HG02759 (cell line): ENCODE measurements at regions not wholly inside any gene's neighbourhood (a gene's known extent, or its start where the extent isn't known, plus 50 kb on each side); places are given as distances from the start of the nearest gene placed in this dataset.

ENCODE experiments used
- ATAC-seq: cut with Tn5 transposase; IDR thresholded peaks from one replicate; pipeline ENCODE4 v1.9.1; 2021; ENCODE audit warnings: mild to moderate bottlenecking, moderate library complexity; ENCODE audit not compliant: unreplicated experiment

- ATAC-seq: no peak
Measured at GRCh38 chr22:48711031-48711431, 1116.6 kb downstream of the BRD1 start.

DNA sequence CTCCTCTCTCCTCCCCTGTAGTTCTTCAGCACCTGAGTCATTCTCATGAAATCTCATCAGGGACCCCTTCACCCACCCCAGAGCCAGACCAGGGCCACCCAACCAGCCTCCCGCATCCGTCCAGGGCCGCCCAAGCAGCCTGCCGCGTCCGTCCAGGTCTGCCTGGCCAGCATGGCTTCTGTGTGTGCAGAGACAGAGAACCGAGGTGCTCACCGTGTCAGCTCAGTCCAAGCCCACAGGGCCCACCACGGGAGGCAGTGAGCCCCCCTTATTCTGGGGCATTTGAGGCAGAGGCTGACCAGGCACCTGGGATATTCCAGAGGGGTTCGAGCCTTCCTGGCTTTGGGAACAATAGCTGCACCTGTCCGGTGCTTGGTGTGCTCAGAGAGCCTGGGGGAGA, 1117.3 kb downstream of the BRD1 start:
- no peak for ATAC-seq

DNA sequence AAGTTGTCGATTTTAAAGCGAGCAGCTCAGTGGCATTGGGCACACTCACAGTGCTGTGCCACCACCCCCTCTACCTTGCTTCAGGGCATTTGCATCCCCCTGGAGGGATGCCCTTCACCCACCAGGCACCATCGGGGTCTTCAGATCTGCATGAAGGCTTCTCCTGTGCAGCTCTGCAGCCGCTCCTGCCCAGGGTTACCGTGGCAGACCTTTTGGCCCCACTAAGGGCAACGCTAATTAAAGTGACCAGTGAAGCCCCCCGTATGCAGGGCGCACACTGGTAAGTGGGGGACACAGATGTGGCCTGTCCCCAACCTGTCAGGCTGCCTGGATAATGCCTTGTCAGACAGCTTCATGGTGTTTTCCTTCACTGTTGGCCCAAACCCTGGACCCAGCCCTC, 1117.7 kb downstream of the BRD1 start:
- ATAC-seq: no peak

- ATAC-seq: no peak
Measured at GRCh38 chr22:48709453-48709852, 1118.2 kb downstream of the BRD1 start.

DNA sequence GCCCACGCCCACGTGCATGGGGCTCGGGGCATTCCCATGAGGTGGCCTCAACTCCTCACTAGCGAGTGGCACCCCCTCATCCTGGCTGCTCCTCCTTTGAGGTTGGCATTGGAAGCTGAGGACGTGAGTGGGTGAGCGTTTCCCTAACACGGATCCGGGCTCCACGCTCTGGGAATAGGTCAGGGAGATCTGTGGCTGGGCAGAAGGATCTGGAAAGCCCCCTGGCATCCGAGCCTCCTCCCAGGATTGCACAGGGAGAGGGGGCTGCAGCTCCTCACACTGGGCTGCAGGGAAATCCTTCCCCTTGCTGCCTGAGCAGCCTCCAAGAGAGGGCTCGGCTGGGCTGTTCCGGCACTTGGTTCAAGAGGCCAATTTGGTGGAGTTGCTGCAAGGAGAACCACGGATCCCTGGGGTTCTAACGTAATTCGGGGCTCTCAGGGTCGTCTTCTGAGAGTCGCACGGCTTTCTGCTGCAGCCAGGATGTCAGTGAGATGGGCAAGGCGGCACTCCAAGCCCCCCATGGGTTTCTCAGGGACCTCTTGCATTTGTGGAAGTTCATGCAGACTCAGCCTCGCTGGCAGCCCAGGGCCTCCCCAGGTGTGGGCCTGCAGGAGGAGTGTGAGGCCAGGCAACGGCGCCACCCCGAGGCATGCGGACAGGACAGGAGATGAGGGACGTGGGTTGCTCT, 1119.0 kb downstream of the BRD1 start:
- ATAC-seq: no peak

GRCh38 chr22:48707763-48708557, 1119.7 kb downstream of the BRD1 start:
- no peak for ATAC-seq

DNA sequence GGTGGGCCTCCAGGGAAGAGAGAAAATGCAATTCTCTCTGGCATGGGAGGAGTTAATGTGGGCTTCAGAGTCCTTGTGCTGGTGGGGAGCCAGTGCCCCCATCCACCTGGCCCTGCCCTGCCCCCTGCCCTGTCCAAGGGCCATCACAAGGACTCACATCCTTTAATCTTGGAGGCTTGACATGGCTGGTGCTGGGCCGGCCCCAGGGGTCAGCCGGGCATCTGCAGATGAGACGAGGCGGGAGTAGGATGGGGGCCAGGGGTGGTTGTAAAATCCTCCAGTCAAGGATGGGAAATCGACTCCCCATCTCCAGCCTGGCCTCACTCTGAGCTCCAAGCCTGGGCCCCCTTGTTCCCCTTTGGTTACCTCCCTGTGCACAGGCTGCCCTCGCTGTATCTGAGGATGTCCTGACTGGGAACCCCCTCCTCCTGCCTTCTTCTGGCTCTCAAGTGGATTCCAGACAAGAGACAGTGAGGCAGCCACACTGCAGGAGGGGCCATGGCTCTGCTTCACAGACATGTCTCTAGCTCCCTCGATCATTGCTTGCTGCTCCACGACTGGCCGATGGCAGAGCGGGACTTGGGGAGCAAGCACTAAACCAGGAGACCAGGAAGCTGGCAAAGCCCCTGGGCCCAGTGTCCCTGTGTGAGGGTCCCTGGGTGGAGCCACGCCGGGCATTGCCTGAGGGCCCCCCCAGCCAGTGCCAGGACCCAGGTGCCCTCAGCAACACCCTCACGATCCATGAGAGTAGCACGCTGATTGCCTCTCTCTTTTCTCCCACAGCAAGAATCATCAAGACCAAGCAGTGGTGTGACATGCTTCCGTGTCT, 1120.5 kb downstream of the BRD1 start:
- no peak for ATAC-seq

DNA sequence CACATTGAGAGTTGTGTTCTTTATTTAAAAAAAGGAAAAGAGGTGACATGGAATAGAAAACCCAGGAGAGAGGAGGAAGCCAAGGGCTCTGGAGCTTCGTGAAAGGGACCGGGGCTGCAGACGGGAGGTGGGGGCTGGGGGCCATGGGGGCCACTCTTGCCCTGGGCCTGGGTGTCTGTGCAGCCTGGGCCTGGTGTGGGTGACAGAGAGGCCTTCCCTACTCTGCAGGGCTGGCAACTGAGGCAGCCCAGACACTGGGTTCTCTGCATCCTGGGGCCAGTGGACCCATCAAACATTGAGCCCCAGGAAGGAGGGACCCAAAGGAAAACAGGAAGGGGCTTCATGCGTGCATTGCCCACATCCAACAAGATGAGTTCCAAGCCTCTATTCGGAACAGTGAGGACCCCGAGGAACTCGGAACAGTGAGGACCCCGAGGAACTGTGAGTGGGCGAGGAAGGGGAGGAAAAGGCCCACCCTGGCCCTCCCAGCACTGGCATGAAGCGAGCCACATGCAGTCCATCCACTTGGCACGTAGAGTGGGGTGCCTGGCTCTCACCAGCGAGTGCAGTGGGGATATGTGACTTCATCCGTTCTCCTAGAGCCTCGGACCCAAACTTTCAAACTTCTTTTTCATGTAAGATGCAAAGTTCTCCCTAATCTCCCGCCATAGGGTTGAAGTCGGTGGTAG, 1121.6 kb downstream of the BRD1 start:
- ATAC-seq: no peak

DNA sequence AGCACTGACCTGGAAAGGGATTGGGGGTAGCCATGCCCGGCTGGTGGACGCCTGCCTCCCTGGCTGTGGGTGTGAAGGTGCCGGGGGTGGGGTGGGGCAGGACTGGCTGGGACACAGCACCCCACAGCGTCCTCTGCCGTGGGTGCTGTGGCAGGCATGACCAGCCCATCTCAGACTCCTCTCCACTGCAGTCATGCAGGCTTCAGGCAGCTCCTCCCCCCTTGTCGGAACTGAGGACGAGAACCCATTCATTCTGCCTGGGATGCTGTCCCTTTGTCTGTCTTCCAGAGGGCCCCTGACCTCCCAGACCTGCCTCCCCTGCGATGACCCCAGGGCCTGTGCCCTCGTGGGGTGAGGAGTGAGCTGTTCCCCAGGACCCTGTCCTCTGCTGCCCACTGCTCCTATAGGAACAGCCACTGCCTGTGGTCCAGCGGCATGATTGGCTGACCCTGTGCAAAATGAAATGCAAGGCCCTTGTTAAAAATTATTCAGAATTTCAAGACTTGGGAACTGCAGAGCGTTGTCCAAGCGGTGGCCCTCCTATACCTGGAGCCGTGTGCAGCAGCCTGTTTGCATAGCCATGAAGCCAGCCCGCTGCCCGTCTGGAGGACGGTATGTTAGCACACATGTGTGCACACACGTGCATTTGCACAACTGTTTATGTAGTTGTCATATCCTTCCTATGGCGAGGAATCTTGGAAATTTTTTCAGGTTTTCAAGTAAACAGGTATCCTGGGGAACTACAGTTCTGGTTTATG, 1122.3 kb downstream of the BRD1 start:
- no peak for ATAC-seq

- ATAC-seq: no peak
Measured at GRCh38 chr22:48704335-48704734, 1123.3 kb downstream of the BRD1 start.

- no peak for ATAC-seq
Measured at GRCh38 chr22:48703265-48703941, 1124.3 kb downstream of the BRD1 start.

DNA sequence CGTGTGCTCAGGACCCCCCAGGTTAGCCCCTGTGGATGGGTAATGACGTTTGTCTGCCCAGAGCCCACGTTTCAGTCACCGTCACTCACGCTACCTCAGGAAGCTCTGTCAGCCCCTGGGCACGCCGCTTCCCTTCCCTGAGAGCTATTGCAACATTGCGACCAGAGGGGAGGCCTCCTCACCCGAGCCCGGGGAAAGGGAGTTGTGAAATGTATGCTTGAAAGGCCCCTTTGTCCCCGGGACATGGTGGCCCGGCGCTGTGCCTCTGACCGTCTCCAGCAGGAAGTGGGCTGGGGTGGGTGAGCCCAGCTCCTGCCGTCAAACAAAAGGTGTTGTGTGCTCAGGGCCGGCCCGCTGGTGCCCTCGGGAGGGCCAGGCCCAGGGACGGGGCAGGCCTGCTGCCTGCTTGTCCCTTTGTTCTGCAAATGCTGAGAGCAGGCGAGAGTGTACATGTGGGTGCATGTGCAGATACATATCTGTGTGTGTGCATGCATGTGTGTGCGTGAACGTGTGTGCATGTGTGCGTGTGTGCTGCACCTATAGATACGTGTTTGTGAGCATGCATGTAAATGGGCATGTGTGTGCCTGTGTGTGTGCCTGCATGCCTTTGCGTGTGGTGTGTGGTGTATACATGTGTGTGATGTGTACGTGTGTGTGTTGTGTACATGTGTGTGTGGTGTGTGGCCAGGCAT, 1125.0 kb downstream of the BRD1 start:
- no peak for ATAC-seq

- ATAC-seq: no peak
Measured at GRCh38 chr22:48701296-48702030, 1126.2 kb downstream of the BRD1 start.

DNA sequence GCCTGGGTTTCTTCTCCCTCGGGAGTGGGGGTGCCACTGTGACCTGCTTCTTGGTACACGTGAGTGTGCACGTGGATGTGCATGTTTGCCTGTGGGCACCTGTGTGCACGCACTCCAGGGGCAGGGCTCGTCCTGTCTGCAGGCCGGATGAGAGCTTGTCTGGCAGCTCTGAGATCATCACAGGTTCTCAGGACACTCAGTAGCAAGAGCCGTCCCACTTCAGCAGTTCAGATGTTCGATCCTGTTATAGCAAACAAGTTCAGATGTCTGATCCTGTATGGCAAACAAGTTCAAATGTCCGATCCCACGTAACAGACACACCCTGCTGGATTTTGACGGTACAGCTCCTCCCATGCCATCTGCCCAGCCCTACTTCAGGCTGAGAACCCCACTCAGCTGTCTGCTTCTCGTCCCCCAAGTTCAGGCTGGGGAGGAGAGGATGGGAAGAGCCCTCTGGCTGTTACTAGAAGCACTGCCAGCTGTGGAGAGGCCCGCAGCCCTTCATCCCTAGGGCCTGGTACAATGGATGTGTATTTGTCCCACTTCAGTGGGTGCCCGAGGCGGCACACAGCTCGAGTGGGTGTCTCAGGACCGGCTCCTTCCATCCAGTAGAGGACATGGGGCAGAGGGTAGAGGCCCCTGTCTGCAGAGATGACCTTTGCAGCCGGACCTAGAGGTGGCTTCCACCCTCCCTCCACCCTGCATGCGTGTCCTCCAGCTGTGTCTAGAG, 1126.9 kb downstream of the BRD1 start:
- ATAC-seq: no peak

DNA sequence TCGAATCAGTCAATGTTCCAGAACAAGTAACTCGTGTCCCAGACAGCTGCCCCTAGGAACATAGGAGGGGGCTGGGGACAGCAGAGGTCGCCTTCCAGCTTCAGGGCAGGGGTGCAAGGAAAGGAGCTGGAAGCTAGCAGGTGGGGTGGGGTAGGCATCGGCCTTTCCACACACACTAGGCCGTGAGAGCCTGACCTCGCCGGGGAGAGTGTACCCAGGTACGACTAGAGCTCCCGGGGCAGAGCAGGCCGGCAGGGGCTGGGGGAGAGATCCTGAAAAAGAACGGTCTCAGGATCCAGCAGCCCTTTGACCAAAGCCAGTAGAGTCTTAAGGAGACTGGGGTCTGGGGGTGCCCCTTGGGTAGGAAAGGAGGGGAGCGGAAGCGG, 1127.5 kb downstream of the BRD1 start:
- no peak for ATAC-seq

- no peak for ATAC-seq
Measured at GRCh38 chr22:48699511-48699910, 1128.2 kb downstream of the BRD1 start.

- ATAC-seq: no peak
Measured at GRCh38 chr22:48698618-48699017, 1129.1 kb downstream of the BRD1 start.
